ENCODE measurements at regions not wholly inside any gene's neighbourhood (a gene's known extent, or its start where the extent isn't known, plus 50 kb on each side); places are given as distances from the start of the nearest gene placed in this dataset.
A peak's percentile ranks its signal among the peaks of the same experiment; 100 is the strongest.

DNA sequence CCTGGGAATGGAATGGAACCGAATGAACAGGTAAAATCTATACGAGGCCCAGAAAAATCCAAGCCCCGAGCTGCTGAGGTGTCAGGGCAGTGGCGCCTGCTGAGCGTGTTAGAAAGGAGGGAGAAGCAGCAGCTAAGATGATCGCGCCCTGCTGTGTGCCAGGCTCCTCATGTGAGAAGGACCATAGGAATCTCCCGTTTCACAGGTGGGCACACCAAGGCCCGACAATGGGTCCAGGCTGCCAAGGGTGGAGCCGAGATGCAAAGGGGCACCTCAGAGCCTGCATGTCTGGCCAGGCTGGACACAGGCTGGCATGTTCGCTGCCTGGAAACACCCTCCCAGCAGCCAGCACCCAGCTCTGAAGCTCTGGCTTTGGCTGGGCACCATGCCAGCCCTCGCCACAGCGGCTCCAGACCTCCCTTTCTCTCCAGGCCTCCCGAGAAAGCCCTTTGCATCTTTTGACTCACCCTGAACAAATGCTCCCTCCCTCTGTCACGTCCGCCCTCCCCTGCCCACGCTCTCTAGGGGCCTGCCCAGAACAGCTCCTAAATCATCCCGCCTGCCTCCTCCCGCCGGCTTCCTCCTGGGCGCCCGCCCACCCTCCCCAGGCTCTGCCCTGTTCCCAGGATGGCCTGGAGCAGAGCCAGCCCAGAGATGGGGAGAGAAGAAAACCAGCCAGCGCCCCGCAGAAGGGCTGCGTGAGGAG, 217.8 kb upstream of the GSE1 start:
- H3K36me3 ChIP-seq (replicated peaks in 1 of 2; ENCODE audit: insufficient read depth in 1 of 2, low read depth in 2 of 2), result no peaks in the 10 kb centered on the region
- peak; percentile 59 for ATAC-seq
- no peak for TF ChIP-seq POLR2A (IDR thresholded peaks at IDR 0.05)
- TF ChIP-seq, protein P1, sequence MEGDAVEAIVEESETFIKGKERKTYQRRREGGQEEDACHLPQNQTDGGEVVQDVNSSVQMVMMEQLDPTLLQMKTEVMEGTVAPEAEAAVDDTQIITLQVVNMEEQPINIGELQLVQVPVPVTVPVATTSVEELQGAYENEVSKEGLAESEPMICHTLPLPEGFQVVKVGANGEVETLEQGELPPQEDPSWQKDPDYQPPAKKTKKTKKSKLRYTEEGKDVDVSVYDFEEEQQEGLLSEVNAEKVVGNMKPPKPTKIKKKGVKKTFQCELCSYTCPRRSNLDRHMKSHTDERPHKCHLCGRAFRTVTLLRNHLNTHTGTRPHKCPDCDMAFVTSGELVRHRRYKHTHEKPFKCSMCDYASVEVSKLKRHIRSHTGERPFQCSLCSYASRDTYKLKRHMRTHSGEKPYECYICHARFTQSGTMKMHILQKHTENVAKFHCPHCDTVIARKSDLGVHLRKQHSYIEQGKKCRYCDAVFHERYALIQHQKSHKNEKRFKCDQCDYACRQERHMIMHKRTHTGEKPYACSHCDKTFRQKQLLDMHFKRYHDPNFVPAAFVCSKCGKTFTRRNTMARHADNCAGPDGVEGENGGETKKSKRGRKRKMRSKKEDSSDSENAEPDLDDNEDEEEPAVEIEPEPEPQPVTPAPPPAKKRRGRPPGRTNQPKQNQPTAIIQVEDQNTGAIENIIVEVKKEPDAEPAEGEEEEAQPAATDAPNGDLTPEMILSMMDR (IDR thresholded peaks at IDR 0.05), result no peak
- no peaks in the 10 kb centered on the region for H3K27me3 ChIP-seq
- peak overlapping the region in 2 of 4 donors; percentile 34 to 43 for H3K27ac ChIP-seq
- WGBS, 2 donors, result 58 to 61% methylated on average over 20 to 25 of the region's 25 CpGs
- DNase-seq, result peak; percentile 44 to 73 (median 66)
- peaks cover 21% of the 10 kb centered on the region for H3K4me1 ChIP-seq
- H3K9me3 ChIP-seq, result no peaks in the 10 kb centered on the region
- intact Hi-C loops (cut with DNase I), result no loop called here
- no peak overlapping the region for H3K4me3 ChIP-seq

GRCh38 chr16:85395913-85396878, 216.9 kb upstream of the GSE1 start:
- no peaks in the 10 kb centered on the region for H3K36me3 ChIP-seq (replicated peaks in 1 of 2; ENCODE audit: insufficient read depth in 1 of 2, low read depth in 2 of 2)
- H3K9me3 ChIP-seq, result no peaks in the 10 kb centered on the region
- ATAC-seq (no peak), DNase-seq (peak in 1 of 4 donors; percentile 12)
- peak overlapping the region in 2 of 4 donors; percentile 34 to 43 for H3K27ac ChIP-seq
- H3K4me1 ChIP-seq, result peaks cover 18% of the 10 kb centered on the region
- WGBS, 2 donors, result 69 to 81% methylated on average over 17 to 19 of the region's 24 CpGs
- H3K4me3 ChIP-seq, result no peak overlapping the region
- TF ChIP-seq, protein P1 (IDR thresholded peaks at IDR 0.05), result no peak
- no peak for TF ChIP-seq POLR2A (IDR thresholded peaks at IDR 0.05)
- H3K27me3 ChIP-seq, result no peaks in the 10 kb centered on the region
- intact Hi-C loops (cut with DNase I), result no loop called here

- Histone ChIP-seq H3K27me3 (no peaks in the 10 kb centered on the region), H3K4me1 (peaks cover 18% of the 10 kb centered on the region), H3K36me3 (replicated peaks in 1 of 2; ENCODE audit: insufficient read depth in 1 of 2, low read depth in 2 of 2) (no peaks in the 10 kb centered on the region), H3K27ac (no peak overlapping the region), H3K4me3 (no peak overlapping the region), H3K9me3 (no peaks in the 10 kb centered on the region)
- WGBS, 2 donors, result 90% methylated on average over 7 to 25 of the region's 25 CpGs
- TF ChIP-seq POLR2A (IDR thresholded peaks at IDR 0.05), result no peak
- TF ChIP-seq, protein P1 (IDR thresholded peaks at IDR 0.05), result no peak
- peak in 2 of 4 donors; percentile 11 to 18 for DNase-seq
- intact Hi-C loops (cut with DNase I), result no loop called here
- ATAC-seq, result no peak
Measured at GRCh38 chr16:85396879-85397871, 215.9 kb upstream of the GSE1 start.

DNA sequence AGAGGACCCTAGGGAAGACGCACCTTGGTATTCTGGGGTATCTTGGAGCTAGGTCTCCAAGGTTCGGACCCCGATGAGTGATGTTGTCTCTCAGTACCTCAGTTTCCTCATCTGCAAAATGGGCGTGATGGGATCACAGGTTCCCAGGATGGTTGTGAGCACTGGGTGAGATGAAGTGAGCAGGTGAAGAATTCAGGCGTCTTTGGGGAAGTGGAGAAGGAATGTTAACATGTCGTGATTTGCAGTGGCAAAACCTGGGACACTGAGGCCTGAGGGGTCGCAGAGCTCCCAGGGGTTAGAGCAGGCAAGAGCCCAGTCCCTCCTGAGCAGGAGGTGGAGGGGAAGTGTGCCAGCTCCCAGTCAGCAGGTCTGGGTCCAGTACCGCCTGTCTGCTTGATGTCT, 215.1 kb upstream of the GSE1 start:
- intact Hi-C loops (cut with DNase I), result no loop called here
- DNase-seq, result peak in 2 of 4 donors; percentile 6 to 10
- 87 to 92% methylated on average over 8 of the region's 8 CpGs for WGBS, 2 donors
- no peak overlapping the region for H3K4me3 ChIP-seq
- H3K27me3 ChIP-seq, result no peaks in the 10 kb centered on the region
- H3K9me3 ChIP-seq, result no peaks in the 10 kb centered on the region
- H3K27ac ChIP-seq, result no peak overlapping the region
- ATAC-seq, result no peak
- H3K36me3 ChIP-seq (replicated peaks in 1 of 2; ENCODE audit: insufficient read depth in 1 of 2, low read depth in 2 of 2), result no peaks in the 10 kb centered on the region
- peaks cover 18% of the 10 kb centered on the region for H3K4me1 ChIP-seq
- no peak for TF ChIP-seq POLR2A (IDR thresholded peaks at IDR 0.05)
- TF ChIP-seq, protein P1 (IDR thresholded peaks at IDR 0.05), result no peak

All from body of pancreas (tissue), 4 donors.